ENCODE measurements at regions not wholly inside any gene's neighbourhood (a gene's known extent, or its start where the extent isn't known, plus 50 kb on each side); places are given as distances from the start of the nearest gene placed in this dataset.

DNA sequence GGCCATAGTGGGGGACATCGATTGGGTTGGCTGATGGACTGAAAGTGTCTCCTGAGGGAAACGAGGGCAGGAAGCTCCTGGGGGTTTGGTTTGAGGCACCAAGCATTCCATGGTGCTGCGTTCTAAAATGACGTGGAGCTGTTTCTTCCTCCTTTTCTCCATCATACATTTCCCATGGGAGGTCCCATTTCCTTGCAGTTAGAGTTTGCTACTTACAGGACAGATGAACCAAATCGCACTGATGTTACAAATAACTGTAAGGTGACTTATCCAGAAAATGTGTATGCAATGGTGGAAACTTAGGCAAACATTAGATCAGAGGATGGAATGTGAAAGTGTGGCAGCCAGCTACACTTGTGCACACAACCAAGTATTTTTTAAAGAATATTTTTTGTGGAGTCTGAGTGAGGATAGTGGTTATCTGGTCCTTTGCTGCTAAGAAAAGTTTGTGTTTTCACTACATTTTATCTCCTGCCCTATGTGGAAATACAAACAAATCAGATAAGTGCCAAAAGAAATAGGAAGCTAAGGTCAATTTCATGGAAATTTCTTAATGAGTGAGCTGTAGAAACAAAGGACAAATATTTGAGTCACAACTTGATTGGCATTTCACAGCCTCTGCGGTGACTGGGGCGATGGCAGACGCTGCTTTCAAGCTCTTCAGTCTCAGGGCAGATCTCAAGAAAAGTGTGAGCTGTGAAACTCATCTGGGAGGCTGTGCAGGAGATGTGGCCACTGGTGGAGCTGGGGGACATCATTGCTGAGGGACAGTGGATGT, 256.2 kb downstream of the TSN start:
- no peak for TF ChIP-seq EZH2 (IDR thresholded peaks at IDR 0.05; ENCODE audit: borderline replicate concordance, insufficient read depth, low read depth, low read length, poor library complexity, severe bottlenecking)
- TF ChIP-seq, protein P1, sequence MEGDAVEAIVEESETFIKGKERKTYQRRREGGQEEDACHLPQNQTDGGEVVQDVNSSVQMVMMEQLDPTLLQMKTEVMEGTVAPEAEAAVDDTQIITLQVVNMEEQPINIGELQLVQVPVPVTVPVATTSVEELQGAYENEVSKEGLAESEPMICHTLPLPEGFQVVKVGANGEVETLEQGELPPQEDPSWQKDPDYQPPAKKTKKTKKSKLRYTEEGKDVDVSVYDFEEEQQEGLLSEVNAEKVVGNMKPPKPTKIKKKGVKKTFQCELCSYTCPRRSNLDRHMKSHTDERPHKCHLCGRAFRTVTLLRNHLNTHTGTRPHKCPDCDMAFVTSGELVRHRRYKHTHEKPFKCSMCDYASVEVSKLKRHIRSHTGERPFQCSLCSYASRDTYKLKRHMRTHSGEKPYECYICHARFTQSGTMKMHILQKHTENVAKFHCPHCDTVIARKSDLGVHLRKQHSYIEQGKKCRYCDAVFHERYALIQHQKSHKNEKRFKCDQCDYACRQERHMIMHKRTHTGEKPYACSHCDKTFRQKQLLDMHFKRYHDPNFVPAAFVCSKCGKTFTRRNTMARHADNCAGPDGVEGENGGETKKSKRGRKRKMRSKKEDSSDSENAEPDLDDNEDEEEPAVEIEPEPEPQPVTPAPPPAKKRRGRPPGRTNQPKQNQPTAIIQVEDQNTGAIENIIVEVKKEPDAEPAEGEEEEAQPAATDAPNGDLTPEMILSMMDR (IDR thresholded peaks at IDR 0.05) = no peak
